ENCODE measurements at regions not wholly inside any gene's neighbourhood (a gene's known extent, or its start where the extent isn't known, plus 50 kb on each side); places are given as distances from the start of the nearest gene placed in this dataset.

DNA sequence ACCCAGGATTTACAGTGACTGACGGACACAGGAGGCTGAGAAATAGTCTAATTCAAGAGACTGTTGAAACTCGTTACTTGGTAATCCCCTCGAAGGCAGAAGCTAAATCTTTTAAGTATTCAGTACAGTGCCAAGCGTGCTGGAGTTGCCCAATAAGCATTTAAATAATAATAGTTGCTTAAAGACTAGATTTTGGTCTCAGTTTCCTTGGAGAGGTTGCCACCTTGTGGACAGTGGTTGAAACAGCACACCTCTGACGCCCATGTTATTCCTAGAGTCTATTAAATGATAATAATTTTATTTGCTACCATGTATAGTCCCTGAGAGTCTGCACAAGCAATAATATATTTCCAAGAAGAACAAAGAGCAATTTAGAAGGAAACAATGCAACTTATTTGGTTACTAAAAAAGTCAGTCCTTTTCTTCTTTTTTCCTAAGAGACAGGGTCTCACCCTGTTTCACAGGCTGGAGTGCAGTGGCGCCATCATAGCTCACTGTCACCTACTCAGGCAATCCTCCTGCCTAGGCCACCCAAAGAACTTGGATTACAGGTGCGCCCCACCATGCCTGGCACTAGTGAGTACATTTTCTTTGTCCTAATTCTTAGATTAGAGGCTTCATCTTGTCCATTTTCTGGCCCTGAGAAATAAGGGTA, 138.0 kb upstream of the NUDT7 start:
- no peaks in the 10 kb centered on the region for H3K9me3 ChIP-seq
- peak; percentile 35 for DNase-seq
- no peak overlapping the region for H3K4me3 ChIP-seq (ENCODE audit: low read depth, low read length)
- no peaks in the 10 kb centered on the region for H3K4me1 ChIP-seq
- no peaks in the 10 kb centered on the region for H3K36me3 ChIP-seq
- TF ChIP-seq, protein P1, sequence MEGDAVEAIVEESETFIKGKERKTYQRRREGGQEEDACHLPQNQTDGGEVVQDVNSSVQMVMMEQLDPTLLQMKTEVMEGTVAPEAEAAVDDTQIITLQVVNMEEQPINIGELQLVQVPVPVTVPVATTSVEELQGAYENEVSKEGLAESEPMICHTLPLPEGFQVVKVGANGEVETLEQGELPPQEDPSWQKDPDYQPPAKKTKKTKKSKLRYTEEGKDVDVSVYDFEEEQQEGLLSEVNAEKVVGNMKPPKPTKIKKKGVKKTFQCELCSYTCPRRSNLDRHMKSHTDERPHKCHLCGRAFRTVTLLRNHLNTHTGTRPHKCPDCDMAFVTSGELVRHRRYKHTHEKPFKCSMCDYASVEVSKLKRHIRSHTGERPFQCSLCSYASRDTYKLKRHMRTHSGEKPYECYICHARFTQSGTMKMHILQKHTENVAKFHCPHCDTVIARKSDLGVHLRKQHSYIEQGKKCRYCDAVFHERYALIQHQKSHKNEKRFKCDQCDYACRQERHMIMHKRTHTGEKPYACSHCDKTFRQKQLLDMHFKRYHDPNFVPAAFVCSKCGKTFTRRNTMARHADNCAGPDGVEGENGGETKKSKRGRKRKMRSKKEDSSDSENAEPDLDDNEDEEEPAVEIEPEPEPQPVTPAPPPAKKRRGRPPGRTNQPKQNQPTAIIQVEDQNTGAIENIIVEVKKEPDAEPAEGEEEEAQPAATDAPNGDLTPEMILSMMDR (IDR thresholded peaks at IDR 0.05; ENCODE audit: low read depth, low read length), result peak; percentile 84
- H3K27me3 ChIP-seq, result no peaks in the 10 kb centered on the region

DNA sequence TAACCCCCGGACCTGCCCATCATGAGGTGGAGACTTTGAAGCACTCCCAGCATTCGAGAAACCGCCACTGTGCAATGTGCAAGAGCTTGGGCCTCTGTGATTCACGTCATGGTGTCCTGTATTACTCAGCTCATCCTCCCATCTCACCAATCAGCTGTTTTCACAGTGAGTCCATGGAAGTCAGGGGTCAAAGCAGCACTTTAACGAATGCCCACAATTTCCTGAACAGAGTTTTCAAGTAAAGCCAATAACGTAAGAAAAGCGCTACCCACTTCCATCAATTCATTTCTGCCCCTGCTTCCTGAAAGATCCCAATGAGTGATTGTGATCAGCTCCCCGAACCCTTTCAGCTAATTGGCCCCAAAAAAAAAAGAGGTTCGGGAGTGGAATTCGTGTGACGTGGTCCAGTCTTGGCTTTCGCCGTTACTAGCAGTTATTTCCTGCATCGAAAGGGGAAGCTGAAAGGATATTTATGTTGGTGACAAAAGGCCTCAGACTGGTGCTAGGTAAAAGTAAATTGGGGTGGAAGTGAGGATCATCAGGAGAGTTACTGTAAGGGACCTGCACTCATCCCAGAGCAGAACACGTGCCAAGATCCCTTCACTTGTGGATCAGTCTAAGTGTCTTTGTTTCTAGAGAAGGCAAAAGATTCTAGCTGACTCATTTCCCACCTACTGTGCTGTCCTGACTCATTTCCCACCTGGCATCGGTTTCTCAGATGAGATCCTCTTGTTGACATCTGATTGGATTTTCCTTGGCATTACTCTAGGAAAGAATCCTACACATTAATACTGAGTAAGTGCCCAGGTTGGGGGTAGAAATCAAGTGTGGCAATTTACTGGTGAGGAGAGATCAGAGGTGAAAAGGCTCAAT, 136.7 kb upstream of the NUDT7 start:
- Histone ChIP-seq H3K9me3 (no peaks in the 10 kb centered on the region), H3K36me3 (no peaks in the 10 kb centered on the region), H3K27me3 (no peaks in the 10 kb centered on the region), H3K4me3 (ENCODE audit: low read depth, low read length) (no peak overlapping the region), H3K4me1 (no peaks in the 10 kb centered on the region)
- DNase-seq, result no peak
- TF ChIP-seq, protein P1 (IDR thresholded peaks at IDR 0.05; ENCODE audit: low read depth, low read length), result no peak

DNA sequence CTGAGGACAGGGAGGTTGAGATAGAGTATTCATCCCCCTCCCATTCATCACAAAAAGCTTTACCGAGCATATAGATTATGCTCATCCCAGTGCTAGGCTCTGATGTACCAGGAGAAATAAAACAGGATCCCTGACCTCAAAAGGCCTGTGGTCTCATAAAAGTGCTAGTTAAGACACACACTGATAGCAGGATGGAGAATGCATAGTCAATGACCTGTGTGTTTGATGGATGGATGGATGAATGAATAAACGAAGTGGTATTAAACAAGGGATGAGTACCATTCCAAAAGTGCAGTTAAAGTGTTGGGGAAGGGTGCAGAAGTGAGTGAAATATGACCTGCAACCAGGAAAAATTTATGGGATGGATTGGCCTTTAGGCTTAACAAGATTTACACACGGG, 133.9 kb upstream of the NUDT7 start:
- Histone ChIP-seq H3K36me3 (no peaks in the 10 kb centered on the region), H3K27me3 (no peaks in the 10 kb centered on the region)
- TF ChIP-seq, protein P1 (IDR thresholded peaks at IDR 0.05; ENCODE audit: low read depth, low read length), result no peak

DNA sequence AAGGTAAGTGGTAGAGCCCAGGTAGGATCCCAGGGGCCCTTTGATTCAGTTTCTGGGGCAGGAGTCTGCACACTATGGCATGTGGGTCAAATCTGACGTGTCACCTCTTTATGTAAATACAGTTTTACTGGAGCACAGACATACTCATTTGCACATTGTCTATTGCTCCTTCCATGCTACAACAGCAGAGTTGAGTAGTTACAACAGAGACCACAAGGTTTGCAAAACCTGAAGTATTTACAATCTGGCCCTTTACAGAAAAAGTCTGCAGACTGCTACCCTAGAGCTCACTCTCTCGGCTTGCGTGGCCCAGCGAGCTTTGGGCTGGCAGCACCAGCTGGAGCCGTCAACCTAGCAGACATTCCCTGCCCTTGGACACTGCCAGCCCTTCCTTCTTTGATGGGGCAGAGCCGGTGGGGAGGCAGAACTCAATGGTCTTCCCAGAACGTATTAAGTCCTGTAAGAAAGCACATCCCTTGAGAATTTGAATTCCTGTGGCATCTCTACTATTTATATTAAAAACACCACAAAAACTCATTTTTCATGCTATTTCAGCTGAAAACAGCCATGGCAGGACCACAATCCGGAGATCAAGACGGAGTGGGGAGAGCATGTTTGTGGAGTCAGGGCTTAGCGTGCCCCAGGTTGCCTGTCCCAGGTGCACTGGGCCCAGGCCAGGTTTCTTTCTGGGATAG, 133.1 kb upstream of the NUDT7 start:
- no peak overlapping the region for H3K4me3 ChIP-seq (ENCODE audit: low read depth, low read length)
- H3K4me1 ChIP-seq, result no peaks in the 10 kb centered on the region
- TF ChIP-seq, protein P1 (IDR thresholded peaks at IDR 0.05; ENCODE audit: low read depth, low read length), result no peak
- no peaks in the 10 kb centered on the region for H3K27me3 ChIP-seq
- H3K36me3 ChIP-seq, result no peaks in the 10 kb centered on the region
- no peaks in the 10 kb centered on the region for H3K9me3 ChIP-seq
- no peak for DNase-seq

More for the DNA sequence above, 133.9 kb upstream of the NUDT7 start:
- no peaks in the 10 kb centered on the region for H3K9me3 ChIP-seq
- no peaks in the 10 kb centered on the region for H3K4me1 ChIP-seq
- no peak overlapping the region for H3K4me3 ChIP-seq (ENCODE audit: low read depth, low read length)
- DNase-seq, result no peak

DNA sequence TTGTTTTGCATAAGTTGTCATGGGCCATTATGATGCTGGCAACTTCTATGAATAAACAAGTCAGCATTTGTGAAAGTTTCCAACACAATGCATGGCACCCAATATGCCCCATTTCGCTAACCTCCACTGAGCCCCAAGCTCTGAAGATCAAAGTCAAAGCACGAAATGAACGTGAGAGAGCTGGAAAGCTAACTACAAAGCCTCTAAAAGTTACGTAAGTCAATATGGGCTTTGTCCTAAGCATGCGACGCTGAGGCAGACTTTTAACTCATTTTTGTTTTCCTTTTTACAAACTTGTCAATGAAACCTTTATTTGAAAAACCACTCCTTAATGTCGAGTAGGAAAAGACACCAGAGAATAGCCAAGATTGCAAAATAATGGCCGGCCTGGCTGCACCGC, 131.6 kb upstream of the NUDT7 start:
- Histone ChIP-seq H3K4me1 (no peaks in the 10 kb centered on the region), H3K4me3 (ENCODE audit: low read depth, low read length) (no peak overlapping the region), H3K27me3 (no peaks in the 10 kb centered on the region), H3K36me3 (no peaks in the 10 kb centered on the region), H3K9me3 (no peaks in the 10 kb centered on the region)
- DNase-seq, result no peak
- TF ChIP-seq, protein P1 (IDR thresholded peaks at IDR 0.05; ENCODE audit: low read depth, low read length), result no peak
